GM10266 (cell line): ENCODE measurements at regions not wholly inside any gene's neighbourhood (a gene's known extent, or its start where the extent isn't known, plus 50 kb on each side); places are given as distances from the start of the nearest gene placed in this dataset.
"Not testable (repeated sequence)": the region's sequence is repeated elsewhere in the genome, so short reads cannot be mapped to it uniquely, and the experiment has no call there.

Experiments
- DNase-seq: peaks from one replicate; pipeline ENCODE4 v3.0.0; 2012; ENCODE audit errors: extremely low spot score
- CTCF ChIP-seq: IDR thresholded peaks from 2 replicates; pipeline ENCODE4 v1.5.1; 2012; ENCODE audit warnings: mild to moderate bottlenecking, low read depth; ENCODE audit not compliant: control insufficient read depth, insufficient read depth; ENCODE audit errors: missing control alignments

DNA sequence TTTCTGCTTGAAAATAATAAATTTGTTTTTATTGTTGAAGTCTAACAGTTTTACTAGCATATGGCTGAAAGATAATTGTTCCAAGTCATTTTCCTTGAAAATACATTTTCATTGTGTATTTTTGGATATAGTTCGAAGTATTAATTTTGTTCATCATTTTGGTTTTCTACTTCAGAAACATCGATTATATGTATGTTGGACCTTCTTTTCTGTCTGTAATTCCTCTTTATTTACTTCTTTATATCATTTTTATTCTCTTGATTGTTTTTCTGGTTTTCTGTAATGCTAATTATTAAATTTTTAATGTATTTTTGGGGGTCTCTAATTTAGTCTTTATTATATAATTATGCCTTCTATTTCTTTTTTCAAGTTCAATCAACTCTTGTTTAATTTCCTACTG, 407.1 kb upstream of the FRG1 start:
- DNase-seq: no peak

DNA sequence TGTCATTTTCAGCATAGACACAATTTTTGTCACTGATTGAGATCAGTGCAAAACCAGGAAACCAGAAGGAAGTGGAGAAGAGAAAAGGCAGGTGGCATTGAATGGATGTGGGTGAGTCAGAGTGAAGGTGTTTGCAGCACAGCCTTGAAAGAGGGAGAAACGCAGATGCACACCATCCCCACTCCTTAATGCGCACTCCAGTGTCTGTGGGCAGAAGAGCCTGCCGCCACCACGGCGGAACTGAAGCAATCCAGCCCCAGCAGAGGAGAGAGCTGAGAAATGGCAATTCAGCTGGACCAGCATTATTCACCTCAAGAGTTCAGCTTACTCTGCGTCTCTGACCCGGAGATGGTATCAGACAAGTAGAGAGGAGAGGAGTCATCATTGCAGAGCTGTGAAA, 393.1 kb upstream of the FRG1 start:
- DNase-seq: no peak
- TF ChIP-seq CTCF: no peak

More for the DNA sequence above, 407.1 kb upstream of the FRG1 start:
- no peak for TF ChIP-seq CTCF

- DNase-seq: no peak
These were observed 392.1 kb upstream of the FRG1 start for GRCh38 chr4:189548484-189549125.

GRCh38 chr4:189551931-189552670, 388.6 kb upstream of the FRG1 start:
- not testable (repeated sequence) for DNase-seq

More at GRCh38 chr4:189548484-189549125, 392.1 kb upstream of the FRG1 start:
- TF ChIP-seq CTCF: no peak

GRCh38 chr4:189560605-189561004, 380.1 kb upstream of the FRG1 start:
- DNase-seq: not testable (repeated sequence)

GRCh38 chr4:189563751-189564150, 376.9 kb upstream of the FRG1 start:
- DNase-seq: not testable (repeated sequence)

GRCh38 chr4:189566271-189566670, 374.4 kb upstream of the FRG1 start:
- DNase-seq: not testable (repeated sequence)

DNA sequence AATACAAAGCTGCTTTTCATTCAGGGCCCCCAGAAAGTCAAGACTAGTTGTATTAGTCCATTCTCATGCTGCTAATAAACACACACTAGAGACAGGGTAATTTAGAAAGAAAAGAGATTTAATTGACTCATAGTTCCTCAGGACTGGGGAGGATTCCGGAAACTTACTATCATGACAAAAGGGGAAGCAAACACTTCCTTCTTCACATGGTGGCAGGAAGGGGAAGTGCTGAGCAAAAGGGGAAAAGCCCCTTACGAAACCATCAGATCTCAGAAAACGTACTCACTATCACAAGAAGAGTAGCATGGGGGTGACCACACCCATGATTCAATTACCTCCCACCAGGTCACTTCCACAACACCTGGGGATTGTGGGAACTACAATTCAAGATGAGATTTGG, 373.8 kb upstream of the FRG1 start:
- not testable (repeated sequence) for DNase-seq

- not testable (repeated sequence) for DNase-seq
These were observed 361.0 kb upstream of the FRG1 start for GRCh38 chr4:189579645-189580044.

- DNase-seq: not testable (repeated sequence)
These were observed 353.6 kb upstream of the FRG1 start for GRCh38 chr4:189586908-189587632.

DNA sequence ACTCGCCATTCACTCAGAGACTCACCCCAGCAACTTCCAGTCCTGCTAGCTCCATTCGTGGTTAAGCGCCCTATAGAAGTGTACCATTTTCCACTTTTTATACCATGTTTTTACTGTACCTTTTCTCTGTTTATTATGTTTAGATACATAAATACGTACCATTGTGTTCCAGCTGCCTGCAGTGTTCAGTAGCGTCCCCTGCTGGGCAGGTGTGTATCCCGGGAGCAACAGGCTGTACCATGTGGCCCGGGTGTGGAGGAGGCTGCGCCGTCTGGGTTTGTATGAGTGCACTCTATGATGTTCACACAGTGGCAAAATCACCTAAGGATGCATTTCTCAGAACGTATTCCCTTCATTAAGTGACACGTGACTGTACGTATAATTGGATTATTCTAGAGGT, 351.5 kb upstream of the FRG1 start:
- DNase-seq: not testable (repeated sequence)
